Small intestine (tissue), 7 donors: ENCODE measurements at regions not wholly inside any gene's neighbourhood (a gene's known extent, or its start where the extent isn't known, plus 50 kb on each side); places are given as distances from the start of the nearest gene placed in this dataset.
"Not testable (repeated sequence)": the region's sequence is repeated elsewhere in the genome, so short reads cannot be mapped to it uniquely, and the experiment has no call there.

Experiments used
- DNase-seq, 2 donors: peaks; one replicate each; pipeline versions ENCODE4 v3.0.0 to v3.0.0-alpha.2; 2013
- FAIRE-seq: peaks from 2 replicates; lab custom pipeline; 2012; peaks lifted over from hg19 to GRCh38; lab: Jason Lieb, UNC
- H3K27ac ChIP-seq, 3 donors: one replicate each; pipeline ENCODE4 v1.5.1; 2013; ENCODE audit warnings: low read length in 2 of 3, mild to moderate bottlenecking in 2 of 3, control low read depth in 1 of 3, inconsistent platforms in 1 of 3, low read depth in 1 of 3, moderate library complexity in 1 of 3
- H3K27me3 ChIP-seq, 3 donors: one replicate each; pipeline ENCODE4 v1.6.1; 2013; ENCODE audit warnings: low read length in 3 of 3, inconsistent platforms in 1 of 3; ENCODE audit not compliant: control insufficient read depth in 3 of 3, insufficient read depth in 3 of 3
- H3K36me3 ChIP-seq, 3 donors: one replicate each; pipeline ENCODE4 v1.6.1; 2013; ENCODE audit warnings: low read length in 3 of 3, inconsistent platforms in 1 of 3, low read depth in 1 of 3, mild to moderate bottlenecking in 1 of 3, moderate library complexity in 1 of 3; ENCODE audit not compliant: control insufficient read depth in 3 of 3, insufficient read depth in 2 of 3
- H3K4me1 ChIP-seq, 3 donors: one replicate each; pipeline ENCODE4 v1.6.1; 2013; ENCODE audit warnings: low read length in 2 of 3, inconsistent platforms in 1 of 3, low read depth in 1 of 3, mild to moderate bottlenecking in 1 of 3, moderate library complexity in 1 of 3; ENCODE audit not compliant: control insufficient read depth in 3 of 3, insufficient read depth in 2 of 3
- H3K4me3 ChIP-seq, 3 donors: one replicate each; pipeline ENCODE4 v1.5.1; 2013; ENCODE audit warnings: low read length in 3 of 3, control low read depth in 1 of 3, inconsistent platforms in 1 of 3, low read depth in 1 of 3, mild to moderate bottlenecking in 1 of 3, moderate library complexity in 1 of 3
- H3K9me3 ChIP-seq, 2 donors: one replicate each; pipeline ENCODE4 v1.6.1; 2013; ENCODE audit warnings: low read depth in 1 of 2, low read length in 1 of 2; ENCODE audit not compliant: control insufficient read depth in 2 of 2, insufficient read depth in 1 of 2
- WGBS, 3 donors: extraction: QIAGEN DNeasy Blood & Tissue Kit; methylation state at CpG; one replicate each; pipeline ENCODE4 v1.1.7; 2013; 5-methylcytosine and 5-hydroxymethylcytosine counted together
- donor health status: healthy with polysubstance abuse.
- donor health status: control.
- donor health status: control.
- donor health status: Bipolar disorder and iron deficiency.
- donor health status: healthy.

- Histone ChIP-seq H3K36me3 (no peaks in the 10 kb centered on the region), H3K9me3 (no peaks in the 10 kb centered on the region), H3K27ac (no peak overlapping the region), H3K4me3 (no peak overlapping the region), H3K4me1 (no peaks in the 10 kb centered on the region), H3K27me3 (no peaks in the 10 kb centered on the region)
- no peak for FAIRE-seq
- DNase-seq, result no peak
- WGBS, 3 donors, result 72 to 83% (median 76%) methylated on average over 2 of the region's 2 CpGs
These were observed 351.3 kb downstream of the SLC7A11 start for GRCh38 chr4:137890812-137891211.

GRCh38 chr4:137881641-137882040 lies 349.3 kb upstream of the PCDH18 start:
- Histone ChIP-seq H3K27me3 (no peaks in the 10 kb centered on the region), H3K36me3 (no peaks in the 10 kb centered on the region), H3K27ac (no peak overlapping the region), H3K4me3 (no peak overlapping the region), H3K9me3 (peaks cover 0 to 4% of the 10 kb centered on the region in 2 donors), H3K4me1 (no peaks in the 10 kb centered on the region)
- 81 to 82% (median 81%) methylated on average over 4 of the region's 4 CpGs for WGBS, 3 donors
- DNase-seq (no peak), FAIRE-seq (no peak)

GRCh38 chr4:137868067-137868466 lies 335.8 kb upstream of the PCDH18 start:
- not testable (repeated sequence) for H3K36me3 ChIP-seq, FAIRE-seq, H3K4me3 ChIP-seq, H3K9me3 ChIP-seq, H3K27ac ChIP-seq, DNase-seq, H3K4me1 ChIP-seq, H3K27me3 ChIP-seq
- WGBS, 3 donors, result 80 to 92% (median 90%) methylated on average over 1 to 2 of the region's 3 CpGs

GRCh38 chr4:137866671-137867070 lies 334.4 kb upstream of the PCDH18 start:
- Histone ChIP-seq H3K27ac (peak overlapping the region in 1 of 3 donors; percentile 13), H3K4me1 (no peaks in the 10 kb centered on the region), H3K9me3 (no peaks in the 10 kb centered on the region), H3K27me3 (no peaks in the 10 kb centered on the region), H3K36me3 (no peaks in the 10 kb centered on the region), H3K4me3 (no peak overlapping the region)
- WGBS, 3 donors, result 71 to 86% (median 85%) methylated on average over 3 of the region's 3 CpGs
- no peak for FAIRE-seq
- peak in 1 of 2 donors; percentile 2 for DNase-seq

- FAIRE-seq, result no peak
- no peak overlapping the region for H3K27ac ChIP-seq
These were observed 329.4 kb upstream of the PCDH18 start for GRCh38 chr4:137861682-137862081.

GRCh38 chr4:137853424-137853823 lies 321.1 kb upstream of the PCDH18 start:
- DNase-seq (no peak), FAIRE-seq (no peak)
- H3K27me3 ChIP-seq, result no peaks in the 10 kb centered on the region
- no peaks in the 10 kb centered on the region for H3K36me3 ChIP-seq
- no peaks in the 10 kb centered on the region for H3K4me1 ChIP-seq
- H3K9me3 ChIP-seq, result peaks cover 0 to 3% of the 10 kb centered on the region in 2 donors
- H3K27ac ChIP-seq, result no peak overlapping the region
- 93 to 96% (median 93%) methylated on average over 24 to 29 of the region's 29 CpGs for WGBS, 3 donors
- H3K4me3 ChIP-seq, result no peak overlapping the region

More at GRCh38 chr4:137861682-137862081, 329.4 kb upstream of the PCDH18 start:
- no peaks in the 10 kb centered on the region for H3K36me3 ChIP-seq
- no peaks in the 10 kb centered on the region for H3K27me3 ChIP-seq
- H3K4me1 ChIP-seq, result no peaks in the 10 kb centered on the region
- H3K4me3 ChIP-seq, result no peak overlapping the region
- H3K9me3 ChIP-seq, result no peaks in the 10 kb centered on the region
- DNase-seq, result no peak

- no peak for FAIRE-seq
- no peaks in the 10 kb centered on the region for H3K4me1 ChIP-seq
- 86 to 90% (median 88%) methylated on average over 2 of the region's 2 CpGs for WGBS, 3 donors
These were observed 320.0 kb upstream of the PCDH18 start for GRCh38 chr4:137852326-137852725.

GRCh38 chr4:137851435-137851834 lies 319.1 kb upstream of the PCDH18 start:
- no peak overlapping the region for H3K27ac ChIP-seq
- WGBS, 3 donors, result 38 to 69% (median 58%) methylated on average over 2 of the region's 2 CpGs
- FAIRE-seq, result no peak

More at GRCh38 chr4:137852326-137852725, 320.0 kb upstream of the PCDH18 start:
- no peak overlapping the region for H3K27ac ChIP-seq
- no peaks in the 10 kb centered on the region for H3K36me3 ChIP-seq
- peaks cover 0 to 3% of the 10 kb centered on the region in 2 donors for H3K9me3 ChIP-seq
- H3K27me3 ChIP-seq, result no peaks in the 10 kb centered on the region
- DNase-seq, result no peak
- H3K4me3 ChIP-seq, result no peak overlapping the region

GRCh38 chr4:137827945-137828344 lies 295.7 kb upstream of the PCDH18 start:
- H3K4me1 ChIP-seq, FAIRE-seq, H3K36me3 ChIP-seq, H3K4me3 ChIP-seq, H3K27me3 ChIP-seq, DNase-seq, H3K27ac ChIP-seq: not testable (repeated sequence)
- peaks cover 0 to 12% of the 10 kb centered on the region in 2 donors for H3K9me3 ChIP-seq

More at GRCh38 chr4:137851435-137851834, 319.1 kb upstream of the PCDH18 start:
- H3K4me3 ChIP-seq, result no peak overlapping the region
- H3K27me3 ChIP-seq, result no peaks in the 10 kb centered on the region
- no peaks in the 10 kb centered on the region for H3K36me3 ChIP-seq
- DNase-seq, result no peak
- H3K4me1 ChIP-seq, result no peaks in the 10 kb centered on the region
- H3K9me3 ChIP-seq, result peaks cover 0 to 3% of the 10 kb centered on the region in 2 donors
